Osteocyte (in vitro differentiated cells): ENCODE measurements at regions not wholly inside any gene's neighbourhood (a gene's known extent, or its start where the extent isn't known, plus 50 kb on each side); places are given as distances from the start of the nearest gene placed in this dataset.

Experiments
- DNase-seq: peaks from one replicate; pipeline ENCODE4 v3.0.0; 2021; ENCODE audit warnings: mixed read lengths; ENCODE audit not compliant: unreplicated experiment; ENCODE audit errors: extremely low spot score
- H3K27ac Mint-ChIP-seq: one replicate; pipeline ENCODE4 v1.8.0; 2021; ENCODE audit warnings: mild to moderate bottlenecking, mixed read lengths; ENCODE audit not compliant: unreplicated experiment
- H3K27me3 Mint-ChIP-seq: one replicate; pipeline ENCODE4 v1.8.0; 2021; ENCODE audit warnings: mixed read lengths; ENCODE audit not compliant: unreplicated experiment
- H3K36me3 Mint-ChIP-seq: one replicate; pipeline ENCODE4 v1.8.0; 2021; ENCODE audit warnings: mixed read lengths; ENCODE audit not compliant: unreplicated experiment
- H3K4me1 Mint-ChIP-seq: one replicate; pipeline ENCODE4 v1.8.0; 2021; ENCODE audit warnings: mixed read lengths; ENCODE audit not compliant: unreplicated experiment
- H3K4me3 Mint-ChIP-seq: one replicate; pipeline ENCODE4 v1.8.0; 2021; ENCODE audit warnings: mild to moderate bottlenecking, moderate library complexity, mixed read lengths; ENCODE audit not compliant: unreplicated experiment
- H3K9me3 Mint-ChIP-seq: one replicate; pipeline ENCODE4 v1.8.0; 2021; ENCODE audit warnings: mixed read lengths; ENCODE audit not compliant: unreplicated experiment
- CTCF ChIP-seq: fragments of 200-600 bp; sonication (generic); IDR thresholded peaks from 2 replicates; pipeline ENCODE4 v1.5.0; 2021; ENCODE audit warnings: antibody characterized with exemption, mild to moderate bottlenecking, moderate library complexity

- DNase-seq, result no peak
- no peaks in the 10 kb centered on the region for H3K36me3 Mint-ChIP-seq
- H3K4me1 Mint-ChIP-seq, result no peaks in the 10 kb centered on the region
- no peak overlapping the region for H3K27ac Mint-ChIP-seq
- H3K27me3 Mint-ChIP-seq, result peaks cover 19% of the 10 kb centered on the region
- no peak for TF ChIP-seq CTCF
- H3K9me3 Mint-ChIP-seq, result no peaks in the 10 kb centered on the region
- H3K4me3 Mint-ChIP-seq, result no peak overlapping the region
Observed at GRCh38 chr3:70583682-70584081, 271.2 kb upstream of the MDFIC2 start.

- no peaks in the 10 kb centered on the region for H3K4me1 Mint-ChIP-seq
- no peak overlapping the region for H3K27ac Mint-ChIP-seq
- no peak for DNase-seq
- H3K36me3 Mint-ChIP-seq, result no peaks in the 10 kb centered on the region
- H3K9me3 Mint-ChIP-seq, result no peaks in the 10 kb centered on the region
- no peak overlapping the region for H3K4me3 Mint-ChIP-seq
- no peak for TF ChIP-seq CTCF
- H3K27me3 Mint-ChIP-seq, result peaks cover 24% of the 10 kb centered on the region
Observed at GRCh38 chr3:70582803-70583202, 270.4 kb upstream of the MDFIC2 start.

- Mint-ChIP-seq H3K4me3 (no peak overlapping the region), H3K9me3 (no peaks in the 10 kb centered on the region), H3K27me3 (peaks cover 45% of the 10 kb centered on the region), H3K4me1 (no peaks in the 10 kb centered on the region), H3K36me3 (no peaks in the 10 kb centered on the region), H3K27ac (no peak overlapping the region)
- no peak for TF ChIP-seq CTCF
- DNase-seq, result no peak
Observed at GRCh38 chr3:70580021-70580420, 267.6 kb upstream of the MDFIC2 start.

- no peak for DNase-seq
- H3K4me3 Mint-ChIP-seq, result no peak overlapping the region
- peaks cover 21% of the 10 kb centered on the region for H3K27me3 Mint-ChIP-seq
- no peak overlapping the region for H3K27ac Mint-ChIP-seq
- no peak for TF ChIP-seq CTCF
- H3K36me3 Mint-ChIP-seq, result no peaks in the 10 kb centered on the region
- H3K9me3 Mint-ChIP-seq, result no peaks in the 10 kb centered on the region
- no peaks in the 10 kb centered on the region for H3K4me1 Mint-ChIP-seq
Observed at GRCh38 chr3:70571696-70572095, 259.3 kb upstream of the MDFIC2 start.

GRCh38 chr3:70570584-70570983, 258.1 kb upstream of the MDFIC2 start:
- no peak overlapping the region for H3K27ac Mint-ChIP-seq
- H3K9me3 Mint-ChIP-seq, result no peaks in the 10 kb centered on the region
- no peaks in the 10 kb centered on the region for H3K4me1 Mint-ChIP-seq
- no peak for DNase-seq
- no peak overlapping the region for H3K4me3 Mint-ChIP-seq
- peaks cover 12% of the 10 kb centered on the region for H3K27me3 Mint-ChIP-seq
- TF ChIP-seq CTCF, result no peak
- H3K36me3 Mint-ChIP-seq, result no peaks in the 10 kb centered on the region
